Activated CD8-positive, alpha-beta memory T cell treated with anti-CD3 and anti-CD28 coated beads for 24 hours (primary cell): ENCODE measurements at regions not wholly inside any gene's neighbourhood (a gene's known extent, or its start where the extent isn't known, plus 50 kb on each side); places are given as distances from the start of the nearest gene placed in this dataset.
A peak's percentile ranks its signal among the peaks of the same experiment; 100 is the strongest.

Source experiments
- DNase-seq: peaks from one replicate; pipeline ENCODE4 v3.0.0-alpha.2; 2020

GRCh38 chr14:98466807-98467206, 805.2 kb downstream of the BCL11B start:
- no peak for DNase-seq

GRCh38 chr14:98470663-98471062, 801.3 kb downstream of the BCL11B start:
- no peak for DNase-seq

- DNase-seq, result no peak
Observed at GRCh38 chr14:98474900-98475299, 797.1 kb downstream of the BCL11B start.

GRCh38 chr14:98477935-98478334, 794.1 kb downstream of the BCL11B start:
- DNase-seq, result no peak

GRCh38 chr14:98489115-98489514, 782.9 kb downstream of the BCL11B start:
- no peak for DNase-seq

- DNase-seq, result no peak
Observed at GRCh38 chr14:98494582-98494981, 777.4 kb downstream of the BCL11B start.

GRCh38 chr14:98498019-98498885, 773.7 kb downstream of the BCL11B start:
- DNase-seq, result no peak

GRCh38 chr14:98501335-98501734, 770.7 kb downstream of the BCL11B start:
- no peak for DNase-seq

GRCh38 chr14:98501836-98502235, 770.2 kb downstream of the BCL11B start:
- DNase-seq, result no peak

GRCh38 chr14:98503086-98503815, 768.7 kb downstream of the BCL11B start:
- no peak for DNase-seq

- no peak for DNase-seq
Observed at GRCh38 chr14:98507264-98507663, 764.7 kb downstream of the BCL11B start.

- DNase-seq, result no peak
Observed at GRCh38 chr14:98510392-98510791, 761.6 kb downstream of the BCL11B start.

- DNase-seq, result no peak
Observed at GRCh38 chr14:98512501-98513251, 759.3 kb downstream of the BCL11B start.

GRCh38 chr14:98513558-98513957, 758.4 kb downstream of the BCL11B start:
- no peak for DNase-seq

GRCh38 chr14:98514016-98514415, 758.0 kb downstream of the BCL11B start:
- DNase-seq, result no peak

GRCh38 chr14:98536256-98536655, 735.7 kb downstream of the BCL11B start:
- no peak for DNase-seq

GRCh38 chr14:98542316-98542715, 729.7 kb downstream of the BCL11B start:
- no peak for DNase-seq

- no peak for DNase-seq
Observed at GRCh38 chr14:98543074-98543473, 728.9 kb downstream of the BCL11B start.

- DNase-seq, result no peak
Observed at GRCh38 chr14:98544174-98544573, 727.8 kb downstream of the BCL11B start.

GRCh38 chr14:98545181-98545580, 726.8 kb downstream of the BCL11B start:
- no peak for DNase-seq

GRCh38 chr14:98548071-98548686, 723.8 kb downstream of the BCL11B start:
- DNase-seq, result peak; percentile 72

GRCh38 chr14:98551028-98551427, 721.0 kb downstream of the BCL11B start:
- no peak for DNase-seq

- no peak for DNase-seq
Observed at GRCh38 chr14:98555440-98555839, 716.6 kb downstream of the BCL11B start.
